Mucosa of rectum (tissue), 2 donors: ENCODE measurements at regions not wholly inside any gene's neighbourhood (a gene's known extent, or its start where the extent isn't known, plus 50 kb on each side); places are given as distances from the start of the nearest gene placed in this dataset.
A peak's percentile ranks its signal among the peaks of the same experiment; 100 is the strongest.

Source experiments
- H3K27ac ChIP-seq, 2 donors: one replicate each; pipeline ENCODE4 v1.7.0; 2013; ENCODE audit warnings: inconsistent platforms in 2 of 2, low read depth in 2 of 2, low read length in 2 of 2
- H3K27me3 ChIP-seq, 2 donors: one replicate each; pipeline ENCODE4 v1.7.0; 2013; ENCODE audit warnings: low read length in 2 of 2; ENCODE audit not compliant: control insufficient read depth in 2 of 2, insufficient read depth in 2 of 2
- H3K36me3 ChIP-seq, 2 donors: one replicate each; pipeline ENCODE4 v1.7.0; 2013; ENCODE audit warnings: low read length in 2 of 2; ENCODE audit not compliant: control insufficient read depth in 2 of 2, insufficient read depth in 2 of 2
- H3K4me1 ChIP-seq, 2 donors: one replicate each; pipeline ENCODE4 v1.7.0; 2013; ENCODE audit warnings: low read length in 2 of 2, mild to moderate bottlenecking in 1 of 2; ENCODE audit not compliant: control insufficient read depth in 2 of 2, insufficient read depth in 2 of 2
- H3K4me3 ChIP-seq, 2 donors: one replicate each; pipeline ENCODE4 v1.7.0; 2013; ENCODE audit warnings: low read length in 2 of 2
- H3K9ac ChIP-seq, 2 donors: one replicate each; pipeline ENCODE4 v1.7.0; 2013; ENCODE audit warnings: low read length in 2 of 2, low read depth in 1 of 2, mild to moderate bottlenecking in 1 of 2
- H3K9me3 ChIP-seq, 2 donors: one replicate each; pipeline ENCODE4 v1.7.0; 2013; ENCODE audit warnings: low read length in 2 of 2; ENCODE audit not compliant: control insufficient read depth in 2 of 2
- donor health status: healthy.
- donor health status: Normal muscosa, but diverticular disease.

- Histone ChIP-seq H3K9ac (no peak overlapping the region), H3K9me3 (peaks cover 0 to 5% of the 10 kb centered on the region in 2 donors), H3K27ac (no peak overlapping the region), H3K4me3 (no peak overlapping the region), H3K36me3 (no peaks in the 10 kb centered on the region), H3K4me1 (peaks cover 2 to 6% of the 10 kb centered on the region in 2 donors), H3K27me3 (no peaks in the 10 kb centered on the region)
Observed at GRCh38 chr6:44062771-44063560, 64.3 kb downstream of the MRPL14 start.

DNA sequence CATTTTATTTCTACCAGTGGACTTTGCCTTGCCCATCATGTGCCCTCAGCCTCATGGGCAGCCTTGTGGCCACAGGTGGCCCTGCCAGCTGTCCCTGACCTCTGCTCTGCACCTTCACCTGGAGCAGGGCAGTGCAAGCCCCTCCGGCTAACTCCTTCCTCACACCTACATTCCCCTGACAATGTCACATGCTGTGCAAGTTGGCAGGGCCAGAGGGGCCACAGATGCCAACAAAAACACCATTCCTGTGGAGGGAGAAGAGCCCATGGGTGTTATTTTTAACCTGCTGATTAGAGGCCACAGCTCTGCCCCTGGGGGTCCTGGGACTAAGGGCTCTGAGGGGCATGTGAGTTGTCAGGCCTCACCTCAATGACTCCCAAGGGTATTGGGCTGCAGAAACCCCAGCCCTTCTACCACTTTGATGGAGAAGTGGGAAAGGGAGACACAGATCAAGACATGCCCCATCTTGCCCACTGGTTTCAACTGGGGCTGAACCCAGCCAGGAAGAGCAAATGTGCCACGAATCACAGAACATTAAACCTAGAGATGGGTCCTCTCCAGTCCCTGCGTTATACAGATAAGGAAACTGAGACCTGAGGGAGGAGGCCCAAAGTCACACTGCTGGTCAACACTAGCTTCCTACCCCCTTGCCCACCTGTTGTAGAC, 65.0 kb downstream of the MRPL14 start:
- Histone ChIP-seq H3K36me3 (no peaks in the 10 kb centered on the region), H3K4me3 (no peak overlapping the region), H3K9ac (no peak overlapping the region), H3K27ac (no peak overlapping the region), H3K4me1 (peaks cover 2 to 6% of the 10 kb centered on the region in 2 donors), H3K27me3 (no peaks in the 10 kb centered on the region), H3K9me3 (peaks cover 0 to 5% of the 10 kb centered on the region in 2 donors)

DNA sequence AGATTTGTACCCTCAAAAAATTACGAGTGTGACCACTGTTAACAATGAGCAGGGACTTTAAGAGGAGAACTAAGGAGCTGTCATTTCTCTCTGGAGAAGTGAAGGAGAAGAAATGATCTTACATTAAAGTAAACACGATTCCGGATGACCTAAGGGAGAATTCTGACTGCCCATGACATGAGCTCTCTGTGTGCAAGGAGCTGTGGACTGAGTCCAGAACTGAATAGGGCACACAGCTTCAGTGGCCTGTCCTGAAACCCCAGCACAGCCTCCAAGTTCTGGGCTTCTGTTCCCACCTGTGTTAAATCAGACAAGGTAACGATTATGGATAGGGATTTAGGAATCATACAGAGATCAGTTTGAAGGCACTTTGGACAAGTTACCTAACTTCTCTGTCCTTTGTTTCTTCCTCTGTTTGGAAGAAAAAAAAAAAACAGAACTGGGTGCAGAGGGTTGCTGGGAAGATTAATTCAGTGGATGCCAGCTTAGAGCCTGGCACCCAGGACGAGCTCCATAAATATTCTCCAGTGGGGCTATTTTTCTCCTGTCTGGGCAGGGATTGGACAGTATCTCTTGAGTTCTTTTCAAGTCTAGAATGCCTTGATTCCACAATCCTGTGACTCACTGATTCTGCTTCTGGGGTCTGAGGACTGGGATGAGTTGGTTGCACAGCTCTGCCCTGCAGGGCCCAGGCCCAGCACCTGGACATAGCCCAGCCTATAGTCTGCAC, 65.7 kb downstream of the MRPL14 start:
- H3K27me3 ChIP-seq = no peaks in the 10 kb centered on the region
- no peak overlapping the region for H3K27ac ChIP-seq
- H3K4me1 ChIP-seq = peaks cover 2 to 6% of the 10 kb centered on the region in 2 donors

GRCh38 chr6:44060612-44061374, 66.5 kb downstream of the MRPL14 start:
- H3K27me3 ChIP-seq = no peaks in the 10 kb centered on the region
- H3K9ac ChIP-seq = no peak overlapping the region
- no peak overlapping the region for H3K27ac ChIP-seq
- peaks cover 2 to 6% of the 10 kb centered on the region in 2 donors for H3K4me1 ChIP-seq
- no peaks in the 10 kb centered on the region for H3K36me3 ChIP-seq
- H3K9me3 ChIP-seq = peaks cover 0 to 5% of the 10 kb centered on the region in 2 donors
- no peak overlapping the region for H3K4me3 ChIP-seq

More for the DNA sequence above, 65.7 kb downstream of the MRPL14 start:
- H3K36me3 ChIP-seq = no peaks in the 10 kb centered on the region
- H3K9me3 ChIP-seq = peaks cover 0 to 5% of the 10 kb centered on the region in 2 donors
- H3K4me3 ChIP-seq = no peak overlapping the region
- H3K9ac ChIP-seq = no peak overlapping the region

DNA sequence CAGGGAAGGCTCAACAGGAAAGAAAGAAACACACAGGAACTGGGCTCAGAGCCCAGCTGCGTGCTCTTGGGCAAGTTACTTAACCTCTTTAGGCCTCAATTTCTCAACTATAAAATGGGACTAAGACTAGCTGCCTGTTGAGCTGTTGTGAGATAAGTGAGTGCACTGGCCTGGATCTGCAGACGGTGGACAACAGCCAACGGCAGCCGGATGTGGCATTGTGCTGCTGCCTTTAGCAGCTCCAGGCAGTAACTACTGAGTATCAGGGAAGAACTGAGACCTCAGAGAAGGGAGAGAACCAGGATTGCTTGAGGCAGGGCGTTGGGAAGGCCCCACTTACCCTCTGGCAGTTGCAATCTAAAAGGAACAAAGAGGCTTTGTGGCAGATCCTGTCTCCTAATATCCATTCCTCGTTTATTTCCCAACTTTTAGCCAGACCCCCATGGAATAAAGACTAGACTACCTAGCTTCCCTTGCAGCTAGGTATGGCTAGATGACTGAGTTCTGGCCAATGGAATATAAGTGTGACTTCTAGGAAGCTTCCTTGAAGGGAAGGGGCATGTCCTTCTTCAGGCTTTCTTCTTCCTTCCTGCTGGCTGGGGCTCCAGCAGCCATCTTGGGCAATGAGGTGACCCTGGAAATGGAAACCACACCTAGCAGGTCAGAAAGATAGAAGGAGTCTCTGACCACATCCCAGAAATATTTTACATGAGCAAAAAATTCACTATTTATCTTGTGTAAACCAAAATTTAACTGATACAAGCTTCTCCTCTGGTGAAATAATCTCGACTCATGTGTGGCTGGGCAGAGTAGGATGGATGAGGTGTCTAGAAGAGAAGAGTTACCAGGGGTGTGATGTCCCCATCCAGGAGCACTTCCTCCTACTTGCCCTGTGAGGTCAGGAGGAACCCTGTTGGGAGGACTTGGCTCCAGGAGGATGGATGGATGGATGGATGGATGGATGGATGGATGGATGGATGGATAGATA, 67.6 kb downstream of the MRPL14 start:
- no peaks in the 10 kb centered on the region for H3K36me3 ChIP-seq
- H3K4me3 ChIP-seq = no peak overlapping the region
- H3K4me1 ChIP-seq = peaks cover 2 to 6% of the 10 kb centered on the region in 2 donors
- peak overlapping the region; percentile 74 to 80 for H3K27ac ChIP-seq
- no peaks in the 10 kb centered on the region for H3K27me3 ChIP-seq
- H3K9ac ChIP-seq = peak overlapping the region in 1 of 2 donors; percentile 30
- peaks cover 0 to 5% of the 10 kb centered on the region in 2 donors for H3K9me3 ChIP-seq

DNA sequence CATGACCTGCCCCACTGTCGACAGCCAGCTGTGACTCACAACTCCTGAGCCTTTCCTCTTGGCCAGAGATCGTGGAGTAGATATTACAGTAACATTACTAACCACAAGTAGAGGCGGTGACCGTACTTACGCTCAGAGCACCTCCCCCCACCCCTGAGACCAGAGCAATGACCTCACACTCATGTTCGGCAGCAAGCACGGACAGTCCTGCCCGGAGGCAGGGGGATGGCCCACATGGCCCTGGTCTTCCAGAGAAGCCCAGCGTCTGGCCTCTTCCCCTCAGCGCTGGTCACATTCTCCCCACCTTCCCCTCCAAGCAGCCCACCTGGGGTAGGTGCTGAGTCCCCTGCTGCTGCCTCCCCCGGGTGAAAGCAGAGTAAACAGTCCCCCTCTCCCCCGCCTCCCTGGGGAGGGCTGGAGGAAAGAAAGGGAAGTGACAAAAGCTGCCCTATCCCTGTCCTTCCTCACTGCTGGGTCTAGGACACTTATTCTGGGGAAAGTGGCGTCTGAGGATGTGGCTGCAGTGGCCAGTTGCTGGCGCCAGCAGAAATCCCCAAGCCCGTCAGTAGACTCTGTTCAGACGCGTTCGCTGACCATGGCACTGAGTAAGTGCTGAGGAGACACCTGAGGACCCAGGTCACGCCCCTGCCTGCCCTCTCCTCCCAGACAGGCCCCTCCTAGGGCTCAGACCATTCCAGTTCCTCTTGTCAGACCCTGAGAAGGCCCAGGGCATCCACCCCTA, 68.5 kb downstream of the MRPL14 start:
- peak overlapping the region in 1 of 2 donors; percentile 30 for H3K9ac ChIP-seq
- peak overlapping the region; percentile 74 to 80 for H3K27ac ChIP-seq
- peaks cover 2 to 6% of the 10 kb centered on the region in 2 donors for H3K4me1 ChIP-seq
- H3K4me3 ChIP-seq = peak overlapping the region in 1 of 2 donors; percentile 20
- H3K9me3 ChIP-seq = peaks cover 0 to 5% of the 10 kb centered on the region in 2 donors
- H3K36me3 ChIP-seq = no peaks in the 10 kb centered on the region
- H3K27me3 ChIP-seq = no peaks in the 10 kb centered on the region

- Histone ChIP-seq H3K4me1 (peaks cover 2 to 6% of the 10 kb centered on the region in 2 donors), H3K27me3 (no peaks in the 10 kb centered on the region), H3K9ac (peak overlapping the region in 1 of 2 donors; percentile 14), H3K36me3 (no peaks in the 10 kb centered on the region), H3K9me3 (peaks cover 0 to 5% of the 10 kb centered on the region in 2 donors), H3K4me3 (no peak overlapping the region), H3K27ac (peak overlapping the region; percentile 74 to 80)
Observed at GRCh38 chr6:44057931-44058616, 69.2 kb downstream of the MRPL14 start.

DNA sequence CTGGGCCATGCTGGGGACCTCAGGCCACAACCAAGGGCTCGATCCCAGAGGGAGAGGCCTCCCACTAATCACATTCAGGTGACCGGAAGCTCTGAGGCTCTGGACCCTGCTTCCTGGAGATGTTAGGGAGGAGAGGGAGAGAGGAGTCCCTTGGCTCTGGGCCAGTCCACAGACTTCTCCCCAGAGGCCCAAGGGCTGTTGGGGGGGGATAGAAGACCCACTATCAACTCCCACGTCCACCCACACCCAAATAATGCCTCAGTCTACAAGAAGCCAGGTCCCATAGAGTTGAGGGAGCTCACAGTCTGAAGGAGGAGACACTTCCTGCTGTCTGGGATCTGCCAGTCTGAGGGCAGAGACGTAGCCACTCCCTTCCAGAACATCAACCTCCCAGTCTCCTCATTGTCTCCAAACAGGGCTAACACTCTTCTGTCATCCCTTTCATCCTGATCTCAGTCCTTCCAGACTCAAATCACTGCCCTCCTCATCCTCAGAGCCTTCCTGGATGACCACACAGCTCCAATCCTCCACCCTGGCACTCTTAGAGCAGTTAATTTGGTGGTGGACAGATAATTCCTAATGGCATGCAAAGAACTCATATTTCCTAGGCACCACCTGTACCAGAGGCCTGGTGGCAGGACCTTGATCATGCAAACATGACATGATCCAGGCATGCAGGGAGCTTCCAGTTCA, 69.9 kb downstream of the MRPL14 start:
- no peaks in the 10 kb centered on the region for H3K36me3 ChIP-seq
- H3K4me3 ChIP-seq = no peak overlapping the region
- H3K27me3 ChIP-seq = no peaks in the 10 kb centered on the region
- peaks cover 0 to 5% of the 10 kb centered on the region in 2 donors for H3K9me3 ChIP-seq
- H3K4me1 ChIP-seq = peaks cover 2 to 6% of the 10 kb centered on the region in 2 donors
- H3K9ac ChIP-seq = no peak overlapping the region
- peak overlapping the region in 1 of 2 donors; percentile 80 for H3K27ac ChIP-seq
